ENCODE measurements at regions not wholly inside any gene's neighbourhood (a gene's known extent, or its start where the extent isn't known, plus 50 kb on each side); places are given as distances from the start of the nearest gene placed in this dataset.

DNA sequence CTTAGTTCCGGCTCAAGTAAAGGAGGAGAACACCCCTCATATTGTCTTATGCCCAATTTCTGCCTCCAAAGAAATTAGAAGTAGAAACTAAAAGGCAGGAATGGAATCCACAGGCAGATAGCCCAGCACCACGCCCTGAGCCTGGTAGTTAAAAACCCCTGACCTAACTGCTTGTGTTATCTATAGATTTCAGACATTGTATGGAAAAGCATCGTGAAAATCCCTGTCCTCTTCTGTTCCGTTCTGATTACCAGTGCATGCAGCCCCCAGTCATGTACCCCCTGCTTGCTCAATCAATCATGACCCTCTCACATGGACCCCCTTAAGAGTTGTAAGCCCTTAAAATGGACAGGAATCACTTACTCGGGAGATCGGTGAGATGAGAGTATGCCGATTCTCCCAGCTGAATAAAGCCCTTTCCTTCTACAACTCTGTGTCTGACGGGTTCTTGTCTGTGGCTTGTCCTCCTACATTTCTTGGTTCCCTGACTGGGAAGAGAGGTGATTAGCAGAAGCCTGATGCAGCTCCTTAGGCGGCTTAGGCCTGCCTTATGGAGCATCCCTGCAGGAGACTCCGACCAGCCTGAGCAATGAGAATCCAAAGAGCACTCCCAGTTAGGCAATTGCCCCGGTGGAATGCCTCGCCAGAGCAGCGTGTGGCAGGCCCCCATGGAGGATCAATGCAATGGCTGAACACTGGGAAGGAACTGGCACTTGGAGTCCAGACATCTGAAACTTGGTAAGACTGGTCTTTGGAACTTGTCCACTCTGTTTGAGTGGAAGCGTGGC lies 362.6 kb upstream of the TCF4 start:
- no peak for TF ChIP-seq GLIS3 (CRISPR knock-in tag; IDR thresholded peaks at IDR 0.05)
- ATAC-seq: no peak

GRCh38 chr18:55934821-55935220 lies 346.8 kb upstream of the TCF4 start:
- TF ChIP-seq BACH2 (CRISPR knock-in tag; IDR thresholded peaks at IDR 0.05; ENCODE audit: borderline replicate concordance): no peak
- ATAC-seq: no peak

DNA sequence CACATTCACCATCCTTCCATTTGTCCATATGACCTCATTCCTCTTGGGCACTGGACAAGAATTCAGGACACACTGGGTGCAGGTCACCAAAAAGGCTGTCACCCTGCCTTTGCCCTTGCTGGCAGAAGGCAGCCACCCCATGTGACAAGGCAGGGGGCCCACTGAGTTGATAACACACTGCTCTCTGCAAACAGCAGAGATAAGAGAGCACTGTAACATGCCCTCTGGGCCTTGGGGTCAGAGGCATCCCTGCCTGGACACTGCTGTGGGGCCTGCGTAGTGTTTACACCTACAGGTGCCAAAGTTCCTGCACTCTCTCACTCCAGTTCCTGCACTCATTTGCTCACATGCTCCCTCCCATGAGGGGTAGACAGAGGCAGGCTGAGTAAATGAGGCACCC lies 344.7 kb upstream of the TCF4 start:
- no peak for ATAC-seq
- TF ChIP-seq ZFP30 (CRISPR knock-in tag; IDR thresholded peaks at IDR 0.05) (no peak), ZC3H10 (CRISPR knock-in tag; IDR thresholded peaks at IDR 0.05) (no peak), ARNTL (CRISPR knock-in tag; IDR thresholded peaks at IDR 0.05; ENCODE audit: borderline replicate concordance, low read depth) (no peak), ISL1 (CRISPR knock-in tag; IDR thresholded peaks at IDR 0.05) (no peak), ZNF70 (CRISPR knock-in tag; IDR thresholded peaks at IDR 0.05) (no peak), PPARA (CRISPR knock-in tag; IDR thresholded peaks at IDR 0.05; ENCODE audit: borderline replicate concordance) (no peak), ZNF565 (CRISPR knock-in tag; conservative IDR thresholded peaks at IDR 0.05; ENCODE audit: low read depth) (no peak), OSR1 (CRISPR knock-in tag; IDR thresholded peaks at IDR 0.05) (no peak), SNAI2 (CRISPR knock-in tag; IDR thresholded peaks at IDR 0.05) (no peak), TCF4 (CRISPR knock-in tag; IDR thresholded peaks at IDR 0.05; ENCODE audit: borderline replicate concordance) (no peak), CREB5 (CRISPR knock-in tag; IDR thresholded peaks at IDR 0.05; ENCODE audit: low read depth) (no peak), ZFP3 (CRISPR knock-in tag; IDR thresholded peaks at IDR 0.05) (no peak), BACH2 (CRISPR knock-in tag; IDR thresholded peaks at IDR 0.05; ENCODE audit: borderline replicate concordance) (no peak), CSDC2 (CRISPR knock-in tag; IDR thresholded peaks at IDR 0.05) (no peak), TOX (CRISPR knock-in tag; IDR thresholded peaks at IDR 0.05; ENCODE audit: borderline replicate concordance) (no peak), ESRRG (CRISPR knock-in tag; IDR thresholded peaks at IDR 0.05) (no peak), CSRNP3 (CRISPR knock-in tag; IDR thresholded peaks at IDR 0.05) (no peak)
- TF ChIP-seq, protein P1, sequence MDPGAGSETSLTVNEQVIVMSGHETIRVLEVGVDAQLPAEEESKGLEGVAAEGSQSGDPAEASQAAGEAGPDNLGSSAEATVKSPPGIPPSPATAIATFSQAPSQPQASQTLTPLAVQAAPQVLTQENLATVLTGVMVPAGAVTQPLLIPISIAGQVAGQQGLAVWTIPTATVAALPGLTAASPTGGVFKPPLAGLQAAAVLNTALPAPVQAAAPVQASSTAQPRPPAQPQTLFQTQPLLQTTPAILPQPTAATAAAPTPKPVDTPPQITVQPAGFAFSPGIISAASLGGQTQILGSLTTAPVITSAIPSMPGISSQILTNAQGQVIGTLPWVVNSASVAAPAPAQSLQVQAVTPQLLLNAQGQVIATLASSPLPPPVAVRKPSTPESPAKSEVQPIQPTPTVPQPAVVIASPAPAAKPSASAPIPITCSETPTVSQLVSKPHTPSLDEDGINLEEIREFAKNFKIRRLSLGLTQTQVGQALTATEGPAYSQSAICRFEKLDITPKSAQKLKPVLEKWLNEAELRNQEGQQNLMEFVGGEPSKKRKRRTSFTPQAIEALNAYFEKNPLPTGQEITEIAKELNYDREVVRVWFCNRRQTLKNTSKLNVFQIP (CRISPR knock-in tag; IDR thresholded peaks at IDR 0.05; ENCODE audit: borderline replicate concordance, low read depth): no peak
- TF ChIP-seq, protein P2, sequence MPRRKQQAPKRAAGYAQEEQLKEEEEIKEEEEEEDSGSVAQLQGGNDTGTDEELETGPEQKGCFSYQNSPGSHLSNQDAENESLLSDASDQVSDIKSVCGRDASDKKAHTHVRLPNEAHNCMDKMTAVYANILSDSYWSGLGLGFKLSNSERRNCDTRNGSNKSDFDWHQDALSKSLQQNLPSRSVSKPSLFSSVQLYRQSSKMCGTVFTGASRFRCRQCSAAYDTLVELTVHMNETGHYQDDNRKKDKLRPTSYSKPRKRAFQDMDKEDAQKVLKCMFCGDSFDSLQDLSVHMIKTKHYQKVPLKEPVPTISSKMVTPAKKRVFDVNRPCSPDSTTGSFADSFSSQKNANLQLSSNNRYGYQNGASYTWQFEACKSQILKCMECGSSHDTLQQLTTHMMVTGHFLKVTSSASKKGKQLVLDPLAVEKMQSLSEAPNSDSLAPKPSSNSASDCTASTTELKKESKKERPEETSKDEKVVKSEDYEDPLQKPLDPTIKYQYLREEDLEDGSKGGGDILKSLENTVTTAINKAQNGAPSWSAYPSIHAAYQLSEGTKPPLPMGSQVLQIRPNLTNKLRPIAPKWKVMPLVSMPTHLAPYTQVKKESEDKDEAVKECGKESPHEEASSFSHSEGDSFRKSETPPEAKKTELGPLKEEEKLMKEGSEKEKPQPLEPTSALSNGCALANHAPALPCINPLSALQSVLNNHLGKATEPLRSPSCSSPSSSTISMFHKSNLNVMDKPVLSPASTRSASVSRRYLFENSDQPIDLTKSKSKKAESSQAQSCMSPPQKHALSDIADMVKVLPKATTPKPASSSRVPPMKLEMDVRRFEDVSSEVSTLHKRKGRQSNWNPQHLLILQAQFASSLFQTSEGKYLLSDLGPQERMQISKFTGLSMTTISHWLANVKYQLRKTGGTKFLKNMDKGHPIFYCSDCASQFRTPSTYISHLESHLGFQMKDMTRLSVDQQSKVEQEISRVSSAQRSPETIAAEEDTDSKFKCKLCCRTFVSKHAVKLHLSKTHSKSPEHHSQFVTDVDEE (CRISPR knock-in tag; IDR thresholded peaks at IDR 0.05): no peak
- TF ChIP-seq, protein P3, sequence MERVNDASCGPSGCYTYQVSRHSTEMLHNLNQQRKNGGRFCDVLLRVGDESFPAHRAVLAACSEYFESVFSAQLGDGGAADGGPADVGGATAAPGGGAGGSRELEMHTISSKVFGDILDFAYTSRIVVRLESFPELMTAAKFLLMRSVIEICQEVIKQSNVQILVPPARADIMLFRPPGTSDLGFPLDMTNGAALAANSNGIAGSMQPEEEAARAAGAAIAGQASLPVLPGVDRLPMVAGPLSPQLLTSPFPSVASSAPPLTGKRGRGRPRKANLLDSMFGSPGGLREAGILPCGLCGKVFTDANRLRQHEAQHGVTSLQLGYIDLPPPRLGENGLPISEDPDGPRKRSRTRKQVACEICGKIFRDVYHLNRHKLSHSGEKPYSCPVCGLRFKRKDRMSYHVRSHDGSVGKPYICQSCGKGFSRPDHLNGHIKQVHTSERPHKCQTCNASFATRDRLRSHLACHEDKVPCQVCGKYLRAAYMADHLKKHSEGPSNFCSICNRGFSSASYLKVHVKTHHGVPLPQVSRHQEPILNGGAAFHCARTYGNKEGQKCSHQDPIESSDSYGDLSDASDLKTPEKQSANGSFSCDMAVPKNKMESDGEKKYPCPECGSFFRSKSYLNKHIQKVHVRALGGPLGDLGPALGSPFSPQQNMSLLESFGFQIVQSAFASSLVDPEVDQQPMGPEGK (CRISPR knock-in tag; IDR thresholded peaks at IDR 0.05; ENCODE audit: borderline replicate concordance): no peak

Measured in SK-N-SH treated with all-trans-retinoic acid at 6 μM for 48 hours (cell line).